H1 (cell line): ENCODE measurements at regions not wholly inside any gene's neighbourhood (a gene's known extent, or its start where the extent isn't known, plus 50 kb on each side); places are given as distances from the start of the nearest gene placed in this dataset.

Source experiments
- CTCF ChIA-PET: fragments of 300-600 bp; sonication (Branson Sonifier 250); formaldehyde crosslinking; loops from one replicate; lab custom pipeline; 2021; ENCODE audit not compliant: partially characterized antibody; lab: Charles Lee
- POLR2A ChIA-PET: fragments of 300-600 bp; sonication (Branson Sonifier 250); formaldehyde crosslinking; loops from one replicate; lab custom pipeline; 2021; ENCODE audit warnings: inconsistent platforms; ENCODE audit not compliant: partially characterized antibody; lab: Charles Lee
- DNase-seq, 2 experiments: peaks; one replicate each; pipeline versions ENCODE4 v3.0.0 to v3.0.0-alpha.2; 2010 to 2022; ENCODE audit warnings: low spot score in 2 of 2, low read depth in 1 of 2, mixed read lengths in 1 of 2
- FAIRE-seq: peaks from 2 replicates; lab custom pipeline; 2011; peaks lifted over from hg19 to GRCh38; lab: Jason Lieb, UNC
- H2AFZ ChIP-seq: 2 replicates; pipeline ENCODE4 v1.8.1; 2012; ENCODE audit warnings: low read length, inconsistent platforms
- H2AK5ac ChIP-seq: 2 replicates; pipeline ENCODE4 v1.6.1; 2013; ENCODE audit warnings: low read depth, low read length
- H2BK120ac ChIP-seq: replicated peaks from 2 replicates; pipeline ENCODE3; 2013; ENCODE audit warnings: low read depth, low read length, inconsistent platforms
- H2BK12ac ChIP-seq: 2 replicates; pipeline ENCODE4 v1.6.1; 2013; ENCODE audit warnings: low read depth, low read length
- H2BK15ac ChIP-seq: 2 replicates; pipeline ENCODE4 v1.6.1; 2013; ENCODE audit warnings: low read length
- H2BK20ac ChIP-seq: 2 replicates; pipeline ENCODE4 v1.6.1; 2013; ENCODE audit warnings: low read length
- H2BK5ac ChIP-seq: 2 replicates; pipeline ENCODE4 v1.6.1; 2013; ENCODE audit warnings: low read depth, low read length
- H3K14ac ChIP-seq: 2 replicates; pipeline ENCODE4 v1.6.1; 2013; ENCODE audit warnings: inconsistent platforms; ENCODE audit not compliant: insufficient read length
- H3K18ac ChIP-seq: 2 replicates; pipeline ENCODE4 v1.6.1; 2013; ENCODE audit warnings: low read length; ENCODE audit errors: extremely low read depth
- H3K23ac ChIP-seq: 2 replicates; pipeline ENCODE4 v1.6.1; 2013; ENCODE audit warnings: inconsistent platforms; ENCODE audit not compliant: insufficient read length
- H3K23me2 ChIP-seq: 2 replicates; pipeline ENCODE4 v1.6.1; 2013; ENCODE audit warnings: low read depth, low read length
- H3K27ac ChIP-seq: 2 replicates; pipeline ENCODE4 v1.6.1; 2011; ENCODE audit warnings: low read depth, low read length, inconsistent platforms
- H3K27me3 ChIP-seq, 4 experiments: replicated peaks in 1 of 4; 1 replicate in 1 of 4; 2 replicates in 3 of 4; pipeline versions ENCODE4 v1.6.1 to v1.8.1; 2011 to 2013; ENCODE audit warnings: low read length in 3 of 4, mild to moderate bottlenecking in 3 of 4, inconsistent platforms in 2 of 4, mixed read lengths in 2 of 4, moderate library complexity in 1 of 4; ENCODE audit not compliant: control insufficient read depth in 3 of 4, insufficient read depth in 3 of 4; ENCODE audit errors: extremely low read depth in 1 of 4
- H3K36me3 ChIP-seq, 4 experiments: 2 replicates each; pipeline versions ENCODE4 v1.6.1 to v1.8.1; 2011 to 2013; ENCODE audit warnings: mild to moderate bottlenecking in 4 of 4, low read length in 3 of 4, moderate library complexity in 2 of 4, control low read depth in 1 of 4, inconsistent platforms in 1 of 4; ENCODE audit not compliant: insufficient read depth in 4 of 4, control insufficient read depth in 2 of 4
- H3K4ac ChIP-seq: replicated peaks from 2 replicates; pipeline ENCODE3; 2013; ENCODE audit warnings: low read length, low read depth, mixed read lengths, inconsistent platforms; ENCODE audit not compliant: insufficient read length
- H3K4me1 ChIP-seq, 4 experiments: replicated peaks in 1 of 4; 1 replicate in 1 of 4; 2 replicates in 3 of 4; pipeline versions ENCODE4 v1.6.1 to v1.8.1; 2011 to 2013; ENCODE audit warnings: low read length in 3 of 4, inconsistent platforms in 2 of 4, mixed read lengths in 1 of 4; ENCODE audit not compliant: insufficient read depth in 4 of 4, control insufficient read depth in 3 of 4
- H3K4me2 ChIP-seq, 2 experiments: 2 replicates each; pipeline versions ENCODE4 v1.6.1 to v1.8.1; 2011 to 2013; ENCODE audit warnings: low read depth in 2 of 2, low read length in 2 of 2, control low read depth in 1 of 2, inconsistent platforms in 1 of 2, mild to moderate bottlenecking in 1 of 2; ENCODE audit not compliant: insufficient read depth in 1 of 2
- H3K4me3 ChIP-seq, 4 experiments: fragments of 200-600, 300-600 bp in 1 of 4; sonication (generic), shearing (Covaris generic), sonication (Bioruptor Twin) in 1 of 4; 2 replicates each; pipeline versions ENCODE4 v1.5.1 to v1.8.1; 2011 to 2016; ENCODE audit warnings: low read length in 4 of 4, low read depth in 3 of 4, control low read depth in 2 of 4, inconsistent platforms in 2 of 4, mild to moderate bottlenecking in 2 of 4, mixed read lengths in 1 of 4, moderate library complexity in 1 of 4; ENCODE audit not compliant: insufficient read depth in 2 of 4; ENCODE audit errors: extremely low read depth in 1 of 4
- H3K56ac ChIP-seq: replicated peaks from 2 replicates; pipeline ENCODE3; 2013; ENCODE audit warnings: low read depth, mild to moderate bottlenecking, mixed read lengths, low read length, inconsistent platforms; ENCODE audit not compliant: insufficient read length
- H3K79me1 ChIP-seq: 2 replicates; pipeline ENCODE4 v1.6.1; 2013; ENCODE audit warnings: low read depth, low read length, control low read depth
- H3K79me2 ChIP-seq, 2 experiments: 2 replicates each; pipeline versions ENCODE4 v1.6.1 to v1.8.1; 2012 to 2013; ENCODE audit warnings: low read length in 2 of 2, mild to moderate bottlenecking in 2 of 2, inconsistent platforms in 1 of 2; ENCODE audit not compliant: insufficient read depth in 2 of 2, control insufficient read depth in 1 of 2
- H3K9ac ChIP-seq, 4 experiments: replicated peaks in 1 of 4; 1 replicate in 1 of 4; 2 replicates in 3 of 4; pipeline versions ENCODE4 v1.6.1 to v1.8.1; 2011 to 2013; ENCODE audit warnings: low read depth in 3 of 4, low read length in 3 of 4, control low read depth in 2 of 4, mild to moderate bottlenecking in 2 of 4, moderate library complexity in 2 of 4, inconsistent platforms in 1 of 4; ENCODE audit errors: extremely low read depth in 1 of 4
- H3K9me3 ChIP-seq, 2 experiments: 2 replicates each; pipeline versions ENCODE4 v1.6.1 to v1.8.1; 2012 to 2013; ENCODE audit warnings: mild to moderate bottlenecking in 2 of 2, moderate library complexity in 2 of 2, control low read depth in 1 of 2, inconsistent platforms in 1 of 2, low read depth in 1 of 2, low read length in 1 of 2, mixed read lengths in 1 of 2; ENCODE audit not compliant: insufficient read depth in 2 of 2
- H4K20me1 ChIP-seq, 2 experiments: replicated peaks in 1 of 2; 2 replicates each; pipeline versions ENCODE3 to v1.8.1; 2011 to 2013; ENCODE audit warnings: inconsistent platforms in 2 of 2, low read length in 2 of 2, mild to moderate bottlenecking in 1 of 2; ENCODE audit not compliant: insufficient read depth in 2 of 2, control insufficient read depth in 1 of 2
- H4K5ac ChIP-seq: 2 replicates; pipeline ENCODE4 v1.6.1; 2013; ENCODE audit warnings: low read length, low read depth, mixed read lengths, inconsistent platforms; ENCODE audit not compliant: insufficient read length
- H4K8ac ChIP-seq: 2 replicates; pipeline ENCODE4 v1.8.0; 2013; ENCODE audit warnings: mild to moderate bottlenecking, moderate library complexity, low read length, inconsistent platforms; ENCODE audit not compliant: insufficient read depth; ENCODE audit errors: extremely low read depth
- H4K91ac ChIP-seq: replicated peaks from 2 replicates; pipeline ENCODE3; 2013; ENCODE audit warnings: low read length, mixed read lengths, inconsistent platforms; ENCODE audit not compliant: insufficient read length
- GTF2F1 ChIP-seq: IDR thresholded peaks from 2 replicates; pipeline ENCODE4 v1.6.1; 2012; ENCODE audit warnings: low read depth, low read length, improper control_type of control experiment, borderline replicate concordance
- WGBS, 2 experiments: shearing (Covaris generic) in 1 of 2; methylation state at CpG; one replicate each; pipeline versions ENCODE4 v1.1.6 to v1.1.7; 2013 to 2015; ENCODE audit warnings: low lambda C conversion rate in 2 of 2, mixed read lengths in 2 of 2, inconsistent platforms in 1 of 2, low coverage in 1 of 2, missing lambda C conversion rate in 1 of 2; ENCODE audit not compliant: insufficient replicate concordance in 2 of 2, insufficient coverage in 1 of 2, insufficient read length in 1 of 2; ENCODE audit errors: extremely low coverage in 1 of 2, missing lambda C conversion rate in 1 of 2; 5-methylcytosine and 5-hydroxymethylcytosine counted together

DNA sequence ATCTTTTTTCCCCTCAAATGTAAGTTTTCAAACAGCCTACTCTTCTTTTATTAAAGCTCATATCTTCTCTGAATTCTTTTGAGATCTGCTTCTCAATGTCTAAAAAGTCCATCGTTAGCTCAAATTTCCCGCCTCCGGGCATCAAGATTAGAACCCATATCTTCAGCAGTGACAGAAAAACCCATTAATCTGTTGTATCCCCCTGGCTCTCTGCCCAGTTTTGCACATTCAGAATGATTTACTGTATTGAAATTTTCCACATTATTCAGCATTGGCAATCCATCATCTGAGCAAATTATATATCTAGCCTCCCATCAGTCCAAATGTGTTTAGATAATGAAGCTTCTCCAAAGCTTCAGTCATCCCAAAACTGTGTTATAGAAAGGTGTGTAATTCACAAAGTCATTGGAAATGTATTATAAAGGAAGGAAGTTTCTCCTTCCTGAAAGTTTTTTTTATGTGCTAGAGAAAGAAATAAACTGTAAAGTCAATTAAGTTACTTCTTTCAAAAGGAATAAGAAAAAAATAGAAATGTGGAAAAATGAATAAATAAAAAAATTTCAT lies 849.9 kb downstream of the MAT2B start:
- Histone ChIP-seq H4K8ac (no peak overlapping the region), H3K56ac (no peak overlapping the region), H3K9me3 (no peaks in the 10 kb centered on the region), H2BK5ac (no peak overlapping the region), H3K4ac (no peak overlapping the region), H4K20me1 (no peaks in the 10 kb centered on the region), H3K23ac (no peak overlapping the region), H2BK20ac (no peak overlapping the region), H4K5ac (no peak overlapping the region), H3K27me3 (no peaks in the 10 kb centered on the region), H3K23me2 (no peaks in the 10 kb centered on the region), H3K4me3 (no peak overlapping the region), H3K14ac (no peak overlapping the region), H3K9ac (no peak overlapping the region), H2BK120ac (no peak overlapping the region), H2BK12ac (no peak overlapping the region), H3K36me3 (no peaks in the 10 kb centered on the region), H2AFZ (no peak overlapping the region), H2BK15ac (no peak overlapping the region), H3K27ac (no peak overlapping the region), H3K4me1 (0 out of 7 replicates have a peak, but pooled peaks cover 0 to 3% (median 0%) of the 10 kb centered on the region in 4 experiments), H3K18ac (no peak overlapping the region), H3K79me1 (no peaks in the 10 kb centered on the region), H3K4me2 (no peak overlapping the region), H2AK5ac (no peak overlapping the region), H3K79me2 (no peaks in the 10 kb centered on the region), H4K91ac (no peak overlapping the region)
- TF ChIP-seq GTF2F1: no peak
- POLR2A ChIA-PET: interaction anchor here (0.7 kb wide), 1 partner anchor 343 kb away, joined by 3 read pairs; no protein-coding TSS in a partner anchor
- WGBS, 2 experiments: 91% methylated on average over 3 of the region's 3 CpGs; no CpG with 5 or more reads in 1 of the 2 experiments
- DNase-seq (no peak), FAIRE-seq (no peak)
- CTCF ChIA-PET: no interaction called here
